Suprapubic skin (tissue), 4 donors: ENCODE measurements at regions not wholly inside any gene's neighbourhood (a gene's known extent, or its start where the extent isn't known, plus 50 kb on each side); places are given as distances from the start of the nearest gene placed in this dataset.

Experiments
- EP300 ChIP-seq: sonication (generic); formaldehyde crosslinking; IDR thresholded peaks from one replicate; pipeline ENCODE4 v1.6.1; 2017; ENCODE audit warnings: antibody characterized with exemption
- POLR2A ChIP-seq, 2 donors: fragments of 450-650 bp; IDR thresholded peaks; one replicate each; pipeline ENCODE4 v1.6.1; 2017; ENCODE audit warnings: antibody characterized with exemption in 2 of 2, mild to moderate bottlenecking in 2 of 2, moderate library complexity in 2 of 2
- POLR2AphosphoS5 ChIP-seq, 3 donors: sonication (generic); formaldehyde crosslinking; IDR thresholded peaks; one replicate each; pipeline ENCODE4 v1.6.1; 2017; ENCODE audit warnings: antibody characterized with exemption in 3 of 3
- TF ChIP-seq, protein P1 (sequence below), 2 donors: fragments of 200-600 bp in 1 of 2; fragments of 450-650 bp in 1 of 2; sonication (generic) in 1 of 2; IDR thresholded peaks; one replicate each; pipeline ENCODE4 v1.5.1; 2016 to 2019; ENCODE audit warnings: antibody characterized with exemption in 2 of 2, mild to moderate bottlenecking in 1 of 2, moderate library complexity in 1 of 2

- TF ChIP-seq POLR2A (IDR thresholded peaks at IDR 0.05) (no peak), EP300 (no peak), POLR2AphosphoS5 (IDR thresholded peaks at IDR 0.05) (no peak)
- TF ChIP-seq, protein P1, sequence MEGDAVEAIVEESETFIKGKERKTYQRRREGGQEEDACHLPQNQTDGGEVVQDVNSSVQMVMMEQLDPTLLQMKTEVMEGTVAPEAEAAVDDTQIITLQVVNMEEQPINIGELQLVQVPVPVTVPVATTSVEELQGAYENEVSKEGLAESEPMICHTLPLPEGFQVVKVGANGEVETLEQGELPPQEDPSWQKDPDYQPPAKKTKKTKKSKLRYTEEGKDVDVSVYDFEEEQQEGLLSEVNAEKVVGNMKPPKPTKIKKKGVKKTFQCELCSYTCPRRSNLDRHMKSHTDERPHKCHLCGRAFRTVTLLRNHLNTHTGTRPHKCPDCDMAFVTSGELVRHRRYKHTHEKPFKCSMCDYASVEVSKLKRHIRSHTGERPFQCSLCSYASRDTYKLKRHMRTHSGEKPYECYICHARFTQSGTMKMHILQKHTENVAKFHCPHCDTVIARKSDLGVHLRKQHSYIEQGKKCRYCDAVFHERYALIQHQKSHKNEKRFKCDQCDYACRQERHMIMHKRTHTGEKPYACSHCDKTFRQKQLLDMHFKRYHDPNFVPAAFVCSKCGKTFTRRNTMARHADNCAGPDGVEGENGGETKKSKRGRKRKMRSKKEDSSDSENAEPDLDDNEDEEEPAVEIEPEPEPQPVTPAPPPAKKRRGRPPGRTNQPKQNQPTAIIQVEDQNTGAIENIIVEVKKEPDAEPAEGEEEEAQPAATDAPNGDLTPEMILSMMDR (IDR thresholded peaks at IDR 0.05) = no peak
Measured at GRCh38 chr17:73874008-73874720, 229.9 kb upstream of the SDK2 start.
